GM21390 (cell line): ENCODE measurements at regions not wholly inside any gene's neighbourhood (a gene's known extent, or its start where the extent isn't known, plus 50 kb on each side); places are given as distances from the start of the nearest gene placed in this dataset.

Source experiments
- ATAC-seq: cut with Tn5 transposase; IDR thresholded peaks from one replicate; pipeline ENCODE4 v1.9.1; 2021; ENCODE audit not compliant: unreplicated experiment

- no peak for ATAC-seq
These were observed 51.7 kb upstream of the RCN1 start for GRCh38 chr11:32039149-32039548.

GRCh38 chr11:32034680-32035079, 56.2 kb upstream of the RCN1 start:
- no peak for ATAC-seq

- ATAC-seq = no peak
These were observed 56.7 kb upstream of the RCN1 start for GRCh38 chr11:32034149-32034548.

- ATAC-seq = no peak
These were observed 57.4 kb upstream of the RCN1 start for GRCh38 chr11:32033491-32033890.

GRCh38 chr11:32033067-32033466, 57.8 kb upstream of the RCN1 start:
- ATAC-seq = peak; percentile 42

GRCh38 chr11:32032478-32032877, 58.4 kb upstream of the RCN1 start:
- peak; percentile 67 for ATAC-seq

- no peak for ATAC-seq
These were observed 58.8 kb upstream of the RCN1 start for GRCh38 chr11:32032052-32032451.

- ATAC-seq = no peak
These were observed 59.9 kb upstream of the RCN1 start for GRCh38 chr11:32030875-32031503.

GRCh38 chr11:32029721-32030120, 61.2 kb upstream of the RCN1 start:
- ATAC-seq = no peak

- no peak for ATAC-seq
These were observed 62.7 kb upstream of the RCN1 start for GRCh38 chr11:32028201-32028600.

- ATAC-seq = no peak
These were observed 64.1 kb upstream of the RCN1 start for GRCh38 chr11:32026766-32027165.

- ATAC-seq = no peak
These were observed 65.9 kb upstream of the RCN1 start for GRCh38 chr11:32024948-32025347.

- ATAC-seq = no peak
These were observed 67.2 kb upstream of the RCN1 start for GRCh38 chr11:32023370-32024305.

GRCh38 chr11:32018672-32019071, 72.2 kb upstream of the RCN1 start:
- ATAC-seq = no peak

GRCh38 chr11:32016111-32016510, 74.8 kb upstream of the RCN1 start:
- no peak for ATAC-seq

- ATAC-seq = no peak
These were observed 75.4 kb upstream of the RCN1 start for GRCh38 chr11:32015427-32015826.

GRCh38 chr11:32013603-32014002, 77.3 kb upstream of the RCN1 start:
- ATAC-seq = no peak

- ATAC-seq = no peak
These were observed 78.8 kb upstream of the RCN1 start for GRCh38 chr11:32012049-32012448.

GRCh38 chr11:32008880-32009551, 81.9 kb upstream of the RCN1 start:
- ATAC-seq = no peak

GRCh38 chr11:32006799-32007388, 84.0 kb upstream of the RCN1 start:
- peak; percentile 68 for ATAC-seq

- ATAC-seq = no peak
These were observed 85.0 kb upstream of the RCN1 start for GRCh38 chr11:32005786-32006416.
